Activated naive CD4-positive, alpha-beta T cell treated with anti-CD3 and anti-CD28 coated beads, Interleukin-2, amount 50 U/mL, for 72 hours (primary cell): ENCODE measurements at regions not wholly inside any gene's neighbourhood (a gene's known extent, or its start where the extent isn't known, plus 50 kb on each side); places are given as distances from the start of the nearest gene placed in this dataset.

Experiments used
- ATAC-seq, 2 donors: fragments of 150-1000 bp; cut with Tn5 transposase; 2 replicates each; pipeline ENCODE4 v1.10.0; 2021; ENCODE audit warnings: mild to moderate bottlenecking in 2 of 2, moderate library complexity in 2 of 2
- DNase-seq, 2 donors: peaks; one replicate each; pipeline ENCODE4 v3.0.0; 2021 to 2022; ENCODE audit warnings: low spot score in 2 of 2
- H3K27ac Mint-ChIP-seq, 2 donors: one replicate each; pipeline ENCODE4 v1.8.0; 2022; ENCODE audit warnings: mild to moderate bottlenecking in 2 of 2, mixed read lengths in 2 of 2
- H3K36me3 Mint-ChIP-seq, 2 donors: one replicate each; pipeline ENCODE4 v1.8.0; 2022; ENCODE audit warnings: mixed read lengths in 2 of 2
- H3K9me3 Mint-ChIP-seq, 2 donors: one replicate each; pipeline ENCODE4 v1.8.0; 2022; ENCODE audit warnings: mixed read lengths in 2 of 2

DNA sequence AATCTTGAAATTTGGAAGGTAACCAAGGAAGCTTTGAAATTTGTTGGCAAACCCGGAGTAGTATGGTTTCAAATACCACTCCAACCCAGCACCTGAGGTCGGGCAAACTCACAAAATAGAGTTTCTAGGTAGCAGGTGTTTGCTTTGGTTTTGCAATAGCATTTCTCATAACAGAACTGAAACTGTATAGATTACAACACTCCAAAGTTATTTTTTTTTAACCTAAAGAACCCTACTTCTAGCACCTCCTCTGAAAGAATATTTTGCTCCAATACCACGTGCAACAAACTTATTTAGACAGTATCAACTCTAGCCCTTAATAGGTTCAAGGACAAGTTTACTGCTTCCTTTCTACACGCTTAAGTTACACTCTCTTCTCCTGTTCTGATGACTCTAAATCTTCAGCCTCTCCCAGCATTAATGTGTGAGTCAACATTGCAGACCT lies 178.5 kb upstream of the FMN2 start:
- DNase-seq (no peak), ATAC-seq (peak in 1 of 2 donors; percentile 40)
- H3K36me3 Mint-ChIP-seq, result no peaks in the 10 kb centered on the region
- no peaks in the 10 kb centered on the region for H3K9me3 Mint-ChIP-seq
- H3K27ac Mint-ChIP-seq, result no peak overlapping the region

DNA sequence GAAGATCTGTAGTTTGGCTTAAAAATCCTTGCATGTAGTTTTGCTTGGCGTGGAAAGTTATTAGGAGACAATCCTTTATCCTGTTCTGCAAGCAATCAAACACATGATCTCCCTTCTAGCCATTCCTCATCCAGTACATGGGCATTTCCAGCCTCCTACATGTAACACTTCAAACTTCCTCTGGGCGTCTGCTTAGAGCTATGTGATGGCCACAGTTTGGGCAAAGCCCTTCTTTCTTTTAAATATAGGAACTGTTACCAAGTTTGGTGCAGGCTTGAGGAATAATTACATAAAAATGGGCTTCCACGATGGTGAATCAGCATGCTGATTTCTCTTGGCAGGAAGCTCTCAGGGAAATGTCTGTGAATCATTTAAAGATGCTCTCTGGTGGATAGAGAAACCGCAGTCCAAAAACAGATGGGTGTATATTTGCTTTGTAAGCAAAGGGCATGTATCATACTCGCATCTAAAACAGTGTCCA lies 176.9 kb upstream of the FMN2 start:
- ATAC-seq, result no peak
- H3K36me3 Mint-ChIP-seq, result no peaks in the 10 kb centered on the region
- H3K9me3 Mint-ChIP-seq, result no peaks in the 10 kb centered on the region
- H3K27ac Mint-ChIP-seq, result no peak overlapping the region
- no peak for DNase-seq

- DNase-seq (no peak), ATAC-seq (no peak)
- Mint-ChIP-seq H3K36me3 (no peaks in the 10 kb centered on the region), H3K27ac (no peak overlapping the region), H3K9me3 (no peaks in the 10 kb centered on the region)
These were observed 173.0 kb upstream of the FMN2 start for GRCh38 chr1:239918634-239919033.

GRCh38 chr1:239920214-239920613 lies 171.5 kb upstream of the FMN2 start:
- no peaks in the 10 kb centered on the region for H3K36me3 Mint-ChIP-seq
- no peak for DNase-seq
- no peak overlapping the region for H3K27ac Mint-ChIP-seq
- ATAC-seq, result no peak
- no peaks in the 10 kb centered on the region for H3K9me3 Mint-ChIP-seq

- no peak for DNase-seq
- H3K27ac Mint-ChIP-seq, result peak overlapping the region in 1 of 2 donors; percentile 6
- no peaks in the 10 kb centered on the region for H3K36me3 Mint-ChIP-seq
- H3K9me3 Mint-ChIP-seq, result no peaks in the 10 kb centered on the region
- ATAC-seq, result peak in 1 of 2 donors; percentile 83
These were observed 168.7 kb upstream of the FMN2 start for GRCh38 chr1:239922778-239923522.

- Mint-ChIP-seq H3K36me3 (no peaks in the 10 kb centered on the region), H3K27ac (no peak overlapping the region), H3K9me3 (no peaks in the 10 kb centered on the region)
- DNase-seq (no peak), ATAC-seq (no peak)
These were observed 166.8 kb upstream of the FMN2 start for GRCh38 chr1:239924741-239925350.

DNA sequence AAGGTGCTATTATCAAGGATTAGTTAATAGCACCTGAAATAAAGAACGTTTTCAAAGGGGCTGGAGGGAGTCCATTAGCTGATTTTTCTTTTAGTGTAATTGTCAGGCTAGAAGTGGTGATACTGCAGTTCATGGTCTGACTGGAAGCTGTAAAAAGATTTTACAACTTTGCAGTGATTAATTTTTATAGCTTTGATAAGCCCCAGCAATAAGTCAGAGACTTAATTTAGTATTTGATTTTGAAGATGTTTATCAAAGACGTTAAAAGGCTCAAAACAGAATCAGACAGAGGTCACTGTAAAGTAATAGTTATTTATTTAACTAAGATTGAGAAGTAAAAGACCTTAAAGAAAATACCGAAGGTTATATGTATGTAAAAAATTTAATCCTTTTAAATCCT lies 165.5 kb upstream of the FMN2 start:
- no peak for ATAC-seq
- H3K36me3 Mint-ChIP-seq, result no peaks in the 10 kb centered on the region
- no peak overlapping the region for H3K27ac Mint-ChIP-seq
- no peaks in the 10 kb centered on the region for H3K9me3 Mint-ChIP-seq
- DNase-seq, result no peak

GRCh38 chr1:239929317-239929716 lies 162.4 kb upstream of the FMN2 start:
- no peak overlapping the region for H3K27ac Mint-ChIP-seq
- H3K36me3 Mint-ChIP-seq, result no peaks in the 10 kb centered on the region
- H3K9me3 Mint-ChIP-seq, result no peaks in the 10 kb centered on the region
- DNase-seq, result no peak
- ATAC-seq, result no peak

- Mint-ChIP-seq H3K9me3 (no peaks in the 10 kb centered on the region), H3K27ac (no peak overlapping the region), H3K36me3 (no peaks in the 10 kb centered on the region)
- DNase-seq, result no peak
- ATAC-seq, result no peak
These were observed 160.9 kb upstream of the FMN2 start for GRCh38 chr1:239930686-239931262.

DNA sequence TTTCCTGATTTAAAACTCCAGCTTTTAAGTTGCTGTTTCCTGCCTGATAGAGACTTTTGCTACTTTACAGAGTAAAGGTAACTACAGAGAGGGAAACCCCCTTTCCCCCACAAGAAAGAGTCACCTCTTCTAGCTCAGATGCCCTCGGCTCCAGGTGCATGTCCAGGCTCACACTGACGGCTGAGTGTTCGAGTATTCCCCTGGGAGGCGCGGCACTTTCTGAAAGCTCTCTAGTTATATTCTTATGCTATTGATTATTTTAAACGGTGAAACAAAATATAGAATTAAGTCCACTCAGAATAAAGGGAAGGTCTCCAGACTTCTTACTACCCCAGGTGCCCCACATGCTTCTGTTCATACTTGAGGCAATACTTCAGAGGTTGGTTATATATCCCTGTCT lies 160.3 kb upstream of the FMN2 start:
- ATAC-seq (no peak), DNase-seq (no peak)
- H3K27ac Mint-ChIP-seq, result no peak overlapping the region

DNA sequence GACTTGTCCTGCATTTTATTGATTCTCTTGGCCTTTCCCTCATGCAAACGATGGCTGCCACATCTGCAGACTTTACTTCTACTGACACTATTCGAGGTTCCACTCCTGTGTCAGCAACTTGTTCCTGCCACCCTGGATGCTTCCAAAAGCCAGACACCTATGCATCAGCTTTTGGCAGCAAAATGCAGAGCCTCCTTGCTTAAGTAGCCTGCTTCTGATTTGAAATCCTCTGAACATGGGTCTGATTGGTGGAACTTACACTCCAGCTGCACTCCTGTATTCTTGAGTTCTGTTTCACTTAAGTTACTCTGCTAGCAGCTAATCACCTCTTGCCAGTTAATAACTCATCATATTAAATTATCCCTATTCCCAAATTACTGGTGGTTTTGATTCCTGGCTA lies 152.1 kb upstream of the FMN2 start:
- ATAC-seq (no peak), DNase-seq (no peak)
- H3K36me3 Mint-ChIP-seq, result no peaks in the 10 kb centered on the region
- peaks cover 0 to 13% of the 10 kb centered on the region in 2 donors for H3K9me3 Mint-ChIP-seq
- H3K27ac Mint-ChIP-seq, result no peak overlapping the region

More for the DNA sequence above, 160.3 kb upstream of the FMN2 start:
- H3K9me3 Mint-ChIP-seq, result no peaks in the 10 kb centered on the region
- H3K36me3 Mint-ChIP-seq, result no peaks in the 10 kb centered on the region

DNA sequence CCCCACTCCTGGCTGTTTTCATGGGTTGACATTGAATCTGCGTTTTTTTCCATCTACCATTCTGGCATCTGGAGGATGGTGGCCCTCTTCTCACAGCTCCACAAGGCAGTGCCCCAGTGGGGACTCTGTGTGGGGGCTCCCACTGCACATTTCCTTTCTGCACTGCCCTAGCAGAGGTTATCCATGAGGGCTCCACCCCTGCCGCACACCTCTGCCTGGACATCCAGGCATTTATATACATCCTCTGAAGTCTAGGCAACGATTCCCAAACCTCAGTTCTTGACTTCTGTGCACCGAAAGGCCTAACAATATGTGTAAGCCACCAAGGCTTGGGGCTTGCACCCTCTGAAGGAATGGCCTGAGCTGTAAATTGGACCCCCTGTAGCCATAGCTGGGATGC lies 147.9 kb upstream of the FMN2 start:
- ATAC-seq (no peak), DNase-seq (no peak)
- Mint-ChIP-seq H3K27ac (no peak overlapping the region), H3K9me3 (peaks cover 0 to 13% of the 10 kb centered on the region in 2 donors), H3K36me3 (no peaks in the 10 kb centered on the region)

GRCh38 chr1:239944666-239945065 lies 147.0 kb upstream of the FMN2 start:
- no peak for DNase-seq
- Mint-ChIP-seq H3K27ac (no peak overlapping the region), H3K36me3 (no peaks in the 10 kb centered on the region), H3K9me3 (peaks cover 0 to 13% of the 10 kb centered on the region in 2 donors)
- ATAC-seq, result no peak

- peaks cover 0 to 5% of the 10 kb centered on the region in 2 donors for H3K9me3 Mint-ChIP-seq
- H3K36me3 Mint-ChIP-seq, result no peaks in the 10 kb centered on the region
- ATAC-seq (no peak), DNase-seq (no peak)
- no peak overlapping the region for H3K27ac Mint-ChIP-seq
These were observed 143.9 kb upstream of the FMN2 start for GRCh38 chr1:239947801-239948200.

DNA sequence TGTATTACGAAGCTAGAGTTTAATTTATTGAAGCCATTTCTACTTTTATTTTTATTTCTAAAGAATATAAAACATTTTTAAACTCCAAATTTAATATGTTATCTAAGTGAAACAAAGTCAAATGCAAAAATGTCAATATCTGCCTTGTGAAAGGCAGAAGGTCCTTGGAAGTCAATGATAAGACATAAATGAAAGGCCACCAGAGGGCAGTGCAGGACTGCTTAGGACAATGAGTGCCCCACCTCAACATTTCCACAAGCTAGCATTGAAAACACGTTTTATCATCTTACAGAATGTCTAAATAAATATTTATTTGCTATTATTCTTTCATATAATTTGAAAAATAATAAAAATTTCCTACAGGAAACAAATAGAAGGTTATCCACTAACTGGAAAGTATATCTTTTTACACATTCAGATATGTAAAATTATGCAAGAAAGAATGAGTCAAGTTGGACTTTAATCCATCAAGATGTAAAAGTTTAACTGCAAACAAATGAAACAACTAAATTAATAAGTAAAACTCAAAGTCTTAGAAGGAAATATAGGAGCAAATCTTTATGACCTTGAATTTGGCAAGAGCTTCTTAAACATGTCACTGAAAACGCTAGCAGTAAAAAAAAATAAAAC lies 140.1 kb upstream of the FMN2 start:
- Mint-ChIP-seq H3K9me3 (no peaks in the 10 kb centered on the region), H3K36me3 (no peaks in the 10 kb centered on the region), H3K27ac (no peak overlapping the region)
- ATAC-seq (peak in 1 of 2 donors; percentile 59), DNase-seq (peak in 1 of 2 donors; percentile 58)

GRCh38 chr1:239952348-239953308 lies 139.1 kb upstream of the FMN2 start:
- DNase-seq (peak in 1 of 2 donors; percentile 19), ATAC-seq (peak in 1 of 2 donors; percentile 58)
- Mint-ChIP-seq H3K27ac (no peak overlapping the region), H3K36me3 (no peaks in the 10 kb centered on the region), H3K9me3 (no peaks in the 10 kb centered on the region)
